Left lung (tissue), 4 donors: ENCODE measurements at regions not wholly inside any gene's neighbourhood (a gene's known extent, or its start where the extent isn't known, plus 50 kb on each side); places are given as distances from the start of the nearest gene placed in this dataset.

ENCODE experiments used
- ATAC-seq: fragments of 200-7000 bp; cut with Tn5 transposase; one replicate; pipeline ENCODE4 v1.9.1; 2020; ENCODE audit warnings: moderate library complexity
- DNase-seq, 4 donors: peaks; one replicate each; pipeline ENCODE4 v3.0.0-alpha.2; 2013 to 2020
- H3K27ac ChIP-seq, 2 donors: fragments of 200-600 bp; sonication (generic) in 1 of 2; one replicate each; pipeline versions ENCODE4 v1.5.0 to v1.8.0; 2020 to 2021
- H3K27me3 ChIP-seq, 2 donors: fragments of 200-600 bp; sonication (generic) in 1 of 2; one replicate each; pipeline versions ENCODE4 v1.5.0 to v1.8.0; 2020 to 2021
- H3K36me3 ChIP-seq, 2 donors: fragments of 200-600 bp; sonication (generic) in 1 of 2; one replicate each; pipeline versions ENCODE4 v1.5.0 to v1.8.0; 2020 to 2021
- H3K4me1 ChIP-seq, 2 donors: fragments of 200-600 bp; one replicate each; pipeline ENCODE4 v1.8.0; 2021
- H3K4me3 ChIP-seq, 2 donors: fragments of 200-600 bp; sonication (generic) in 1 of 2; one replicate each; pipeline versions ENCODE4 v1.5.0 to v1.8.0; 2020 to 2021; ENCODE audit warnings: mild to moderate bottlenecking in 1 of 2
- H3K9me3 ChIP-seq, 2 donors: fragments of 200-600 bp; sonication (generic) in 1 of 2; one replicate each; pipeline versions ENCODE4 v1.5.0 to v1.8.0; 2020 to 2021
- intact Hi-C, 2 donors: fragments of 100-400 bp; cut with DNase I; formaldehyde crosslinking; loops; one replicate each; pipeline versions ENCODE4 v1.11.2 to v1.14.2; 2022
- TF ChIP-seq, protein P1 (sequence below), 2 donors: fragments of 200-600 bp; sonication (generic) in 1 of 2; IDR thresholded peaks; one replicate each; pipeline versions ENCODE4 v1.5.0 to v1.8.0; 2021; ENCODE audit warnings: antibody characterized with exemption in 2 of 2
- donor health status: DM: no; HTN: yes; CAD: no.
- donor health status: DM: no; HTN: no; CAD: no.

- H3K27ac ChIP-seq: no peak overlapping the region
- ATAC-seq: no peak
- H3K4me1 ChIP-seq: peaks cover 4 to 15% of the 10 kb centered on the region in 2 donors
- no peaks in the 10 kb centered on the region for H3K9me3 ChIP-seq
- no peaks in the 10 kb centered on the region for H3K27me3 ChIP-seq
- TF ChIP-seq, protein P1, sequence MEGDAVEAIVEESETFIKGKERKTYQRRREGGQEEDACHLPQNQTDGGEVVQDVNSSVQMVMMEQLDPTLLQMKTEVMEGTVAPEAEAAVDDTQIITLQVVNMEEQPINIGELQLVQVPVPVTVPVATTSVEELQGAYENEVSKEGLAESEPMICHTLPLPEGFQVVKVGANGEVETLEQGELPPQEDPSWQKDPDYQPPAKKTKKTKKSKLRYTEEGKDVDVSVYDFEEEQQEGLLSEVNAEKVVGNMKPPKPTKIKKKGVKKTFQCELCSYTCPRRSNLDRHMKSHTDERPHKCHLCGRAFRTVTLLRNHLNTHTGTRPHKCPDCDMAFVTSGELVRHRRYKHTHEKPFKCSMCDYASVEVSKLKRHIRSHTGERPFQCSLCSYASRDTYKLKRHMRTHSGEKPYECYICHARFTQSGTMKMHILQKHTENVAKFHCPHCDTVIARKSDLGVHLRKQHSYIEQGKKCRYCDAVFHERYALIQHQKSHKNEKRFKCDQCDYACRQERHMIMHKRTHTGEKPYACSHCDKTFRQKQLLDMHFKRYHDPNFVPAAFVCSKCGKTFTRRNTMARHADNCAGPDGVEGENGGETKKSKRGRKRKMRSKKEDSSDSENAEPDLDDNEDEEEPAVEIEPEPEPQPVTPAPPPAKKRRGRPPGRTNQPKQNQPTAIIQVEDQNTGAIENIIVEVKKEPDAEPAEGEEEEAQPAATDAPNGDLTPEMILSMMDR (IDR thresholded peaks at IDR 0.05): no peak
- no peak overlapping the region for H3K4me3 ChIP-seq
- no peaks in the 10 kb centered on the region for H3K36me3 ChIP-seq
- intact Hi-C loops: loop anchor here in 1 of 2 donors (10.0 kb wide), 1 partner anchor 165 kb away; no protein-coding TSS in a partner anchor
- DNase-seq: no peak
These were observed 77.8 kb downstream of the CTAGE1 start for GRCh38 chr18:22339913-22340312.

DNA sequence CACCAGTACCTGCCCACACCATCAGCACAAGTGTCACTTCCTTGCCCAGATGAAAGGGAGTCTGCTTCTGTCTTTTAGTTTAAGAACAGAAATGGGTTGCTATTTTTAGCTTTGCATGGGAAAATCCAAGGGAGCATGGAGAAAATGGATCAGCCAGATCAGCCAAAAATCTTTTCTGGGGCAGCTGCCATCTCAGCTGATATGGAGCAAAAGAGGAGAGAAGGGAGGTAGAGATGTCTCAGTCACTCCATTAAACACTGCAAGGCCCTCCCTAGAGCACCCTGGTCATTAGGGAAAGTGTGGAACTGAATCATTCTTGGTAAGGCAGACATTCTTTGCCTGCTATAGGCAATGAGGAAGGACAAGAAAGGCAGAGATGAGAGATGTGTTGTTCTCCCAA lies 79.9 kb downstream of the CTAGE1 start:
- Histone ChIP-seq H3K9me3 (no peaks in the 10 kb centered on the region), H3K36me3 (no peaks in the 10 kb centered on the region), H3K4me1 (peaks cover under 1 to 11% of the 10 kb centered on the region in 2 donors), H3K27me3 (no peaks in the 10 kb centered on the region), H3K4me3 (no peak overlapping the region), H3K27ac (peak overlapping the region in 1 of 2 donors; percentile 33)
- DNase-seq: no peak
- TF ChIP-seq, protein P1 (IDR thresholded peaks at IDR 0.05): no peak
- no peak for ATAC-seq
- intact Hi-C loops: no loop called here

DNA sequence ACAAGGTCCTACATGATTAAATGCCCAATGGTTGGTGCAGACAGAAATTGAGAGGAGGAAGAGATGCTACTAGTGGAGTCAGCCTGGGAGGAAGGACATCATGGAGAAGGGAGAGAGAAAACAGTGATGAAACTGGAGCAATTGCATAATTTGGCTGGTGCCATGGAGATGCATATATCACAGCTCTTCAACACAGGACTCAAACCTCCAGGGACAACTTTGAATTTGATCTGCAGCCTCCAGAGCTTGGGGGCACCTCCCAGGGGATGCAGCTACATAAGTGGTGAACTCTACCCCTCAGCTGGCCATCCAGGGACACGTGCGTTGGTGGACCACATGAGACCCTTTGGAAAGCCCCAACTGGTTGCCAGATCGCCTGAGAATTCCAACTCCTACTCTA lies 80.4 kb downstream of the CTAGE1 start:
- TF ChIP-seq, protein P1 (IDR thresholded peaks at IDR 0.05): no peak
- DNase-seq (peak in 1 of 4 donors; percentile 72), ATAC-seq (peak; percentile 25)
- Histone ChIP-seq H3K9me3 (no peaks in the 10 kb centered on the region), H3K27me3 (no peaks in the 10 kb centered on the region), H3K36me3 (no peaks in the 10 kb centered on the region), H3K27ac (no peak overlapping the region), H3K4me3 (no peak overlapping the region), H3K4me1 (peaks cover 0 to 9% of the 10 kb centered on the region in 2 donors)
- intact Hi-C loops: no loop called here

- no peak overlapping the region for H3K27ac ChIP-seq
These were observed 81.3 kb downstream of the CTAGE1 start for GRCh38 chr18:22336406-22336805.

DNA sequence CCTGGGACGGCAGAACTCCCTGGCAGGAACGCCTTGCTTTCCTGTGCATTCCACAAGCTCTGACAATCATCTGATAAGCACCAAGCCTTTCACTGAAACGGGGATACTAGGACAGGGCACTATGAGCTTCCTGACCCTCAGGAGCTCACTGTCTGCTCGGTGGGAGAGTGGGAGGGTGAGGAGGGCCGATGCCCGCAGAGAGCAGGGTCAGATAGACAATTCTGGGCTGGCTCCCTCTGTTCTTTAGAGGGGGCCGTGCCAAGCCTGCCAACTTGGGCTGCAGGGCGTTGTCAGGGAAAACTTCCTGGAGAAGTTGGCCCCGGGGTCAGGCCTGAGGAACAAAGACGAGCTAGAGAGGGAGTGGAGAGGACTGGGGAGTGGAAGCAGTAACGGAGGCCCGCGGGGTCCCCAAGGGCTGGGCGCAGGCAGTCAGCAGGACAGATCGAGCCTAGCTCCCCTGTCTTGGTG lies 82.0 kb downstream of the CTAGE1 start:
- Histone ChIP-seq H3K4me1 (peaks cover 0 to 9% of the 10 kb centered on the region in 2 donors), H3K36me3 (no peaks in the 10 kb centered on the region), H3K27me3 (no peaks in the 10 kb centered on the region), H3K9me3 (no peaks in the 10 kb centered on the region), H3K27ac (peak overlapping the region; percentile 42 to 59), H3K4me3 (no peak overlapping the region)
- intact Hi-C loops: no loop called here
- ATAC-seq (peak; percentile 61), DNase-seq (no peak)
- TF ChIP-seq, protein P1 (IDR thresholded peaks at IDR 0.05): no peak

More at GRCh38 chr18:22336406-22336805, 81.3 kb downstream of the CTAGE1 start:
- intact Hi-C loops: no loop called here
- Histone ChIP-seq H3K36me3 (no peaks in the 10 kb centered on the region), H3K4me3 (no peak overlapping the region), H3K4me1 (peaks cover 0 to 9% of the 10 kb centered on the region in 2 donors), H3K27me3 (no peaks in the 10 kb centered on the region), H3K9me3 (no peaks in the 10 kb centered on the region)
- no peak for ATAC-seq
- no peak for DNase-seq
- TF ChIP-seq, protein P1 (IDR thresholded peaks at IDR 0.05): no peak
